NCI-H510A (cell line): ENCODE measurements at regions not wholly inside any gene's neighbourhood (a gene's known extent, or its start where the extent isn't known, plus 50 kb on each side); places are given as distances from the start of the nearest gene placed in this dataset.
A peak's percentile ranks its signal among the peaks of the same experiment; 100 is the strongest.
"Not testable (repeated sequence)": the region's sequence is repeated elsewhere in the genome, so short reads cannot be mapped to it uniquely, and the experiment has no call there.

Experiments used
- DNase-seq: peaks from one replicate; lab custom pipeline; 2025; lab: John Stamatoyannopoulos, UW

GRCh38 chr10:124164264-124164663 lies 70.9 kb upstream of the CHST15 start:
- DNase-seq = no peak

- DNase-seq = no peak
These were observed 69.5 kb upstream of the CHST15 start for GRCh38 chr10:124162774-124163354.

GRCh38 chr10:124162136-124162535 lies 68.7 kb upstream of the CHST15 start:
- DNase-seq = no peak

- DNase-seq = no peak
These were observed 68.2 kb upstream of the CHST15 start for GRCh38 chr10:124161601-124162000.

- no peak for DNase-seq
These were observed 67.7 kb upstream of the CHST15 start for GRCh38 chr10:124160943-124161582.

GRCh38 chr10:124160176-124160575 lies 66.8 kb upstream of the CHST15 start:
- no peak for DNase-seq

- no peak for DNase-seq
These were observed 65.8 kb upstream of the CHST15 start for GRCh38 chr10:124159153-124159552.

- no peak for DNase-seq
These were observed 65.2 kb upstream of the CHST15 start for GRCh38 chr10:124158592-124158991.

- DNase-seq = no peak
These were observed 63.9 kb upstream of the CHST15 start for GRCh38 chr10:124157271-124157681.

- no peak for DNase-seq
These were observed 63.3 kb upstream of the CHST15 start for GRCh38 chr10:124156524-124157260.

- no peak for DNase-seq
These were observed 62.5 kb upstream of the CHST15 start for GRCh38 chr10:124155781-124156435.

GRCh38 chr10:124153023-124153826 lies 59.8 kb upstream of the CHST15 start:
- peak; percentile 88 for DNase-seq

GRCh38 chr10:124152139-124153022 lies 59.0 kb upstream of the CHST15 start:
- DNase-seq = peak; percentile 35

GRCh38 chr10:124151466-124152095 lies 58.2 kb upstream of the CHST15 start:
- DNase-seq = no peak

GRCh38 chr10:124150807-124151417 lies 57.5 kb upstream of the CHST15 start:
- DNase-seq = no peak

- DNase-seq = no peak
These were observed 56.9 kb upstream of the CHST15 start for GRCh38 chr10:124150189-124150806.

- no peak for DNase-seq
These were observed 56.0 kb upstream of the CHST15 start for GRCh38 chr10:124149189-124150042.

GRCh38 chr10:124148509-124149188 lies 55.3 kb upstream of the CHST15 start:
- not testable (repeated sequence) for DNase-seq
